HG03565 (cell line): ENCODE measurements at regions not wholly inside any gene's neighbourhood (a gene's known extent, or its start where the extent isn't known, plus 50 kb on each side); places are given as distances from the start of the nearest gene placed in this dataset.
"Not testable (repeated sequence)": the region's sequence is repeated elsewhere in the genome, so short reads cannot be mapped to it uniquely, and the experiment has no call there.

Experiments used
- ATAC-seq: cut with Tn5 transposase; IDR thresholded peaks from one replicate; pipeline ENCODE4 v1.9.1; 2021; ENCODE audit warnings: mild to moderate bottlenecking, moderate library complexity; ENCODE audit not compliant: unreplicated experiment

- no peak for ATAC-seq
These were observed 55.0 kb upstream of the PAK3 start for GRCh38 chrX:111041018-111041462.

GRCh38 chrX:111040377-111041017, 55.5 kb upstream of the PAK3 start:
- no peak for ATAC-seq

- ATAC-seq: no peak
These were observed 56.4 kb upstream of the PAK3 start for GRCh38 chrX:111039606-111040005.

GRCh38 chrX:111035991-111036390, 60.0 kb upstream of the PAK3 start:
- ATAC-seq: no peak

- no peak for ATAC-seq
These were observed 60.7 kb upstream of the PAK3 start for GRCh38 chrX:111035256-111035655.

- ATAC-seq: not testable (repeated sequence)
These were observed 73.0 kb upstream of the PAK3 start for GRCh38 chrX:111022998-111023397.

GRCh38 chrX:111020283-111020682, 75.7 kb upstream of the PAK3 start:
- no peak for ATAC-seq

- ATAC-seq: no peak
These were observed 82.1 kb upstream of the PAK3 start for GRCh38 chrX:111013778-111014455.

GRCh38 chrX:111010111-111010510, 85.9 kb upstream of the PAK3 start:
- ATAC-seq: no peak

- ATAC-seq: no peak
These were observed 86.7 kb upstream of the PAK3 start for GRCh38 chrX:111009256-111009655.

- no peak for ATAC-seq
These were observed 87.9 kb upstream of the PAK3 start for GRCh38 chrX:111008126-111008525.

GRCh38 chrX:111007238-111007637, 88.8 kb upstream of the PAK3 start:
- no peak for ATAC-seq

- ATAC-seq: no peak
These were observed 89.9 kb upstream of the PAK3 start for GRCh38 chrX:111006116-111006515.

- ATAC-seq: no peak
These were observed 90.8 kb upstream of the PAK3 start for GRCh38 chrX:111005166-111005565.

GRCh38 chrX:111003118-111003517, 92.9 kb upstream of the PAK3 start:
- no peak for ATAC-seq

GRCh38 chrX:110992611-110993010, 103.4 kb upstream of the PAK3 start:
- no peak for ATAC-seq

GRCh38 chrX:110989869-110990268, 106.1 kb upstream of the PAK3 start:
- ATAC-seq: no peak

- ATAC-seq: no peak
These were observed 106.5 kb upstream of the PAK3 start for GRCh38 chrX:110989447-110989846.

- no peak for ATAC-seq
These were observed 108.7 kb upstream of the PAK3 start for GRCh38 chrX:110987292-110987691.

GRCh38 chrX:110985470-110985869, 110.5 kb upstream of the PAK3 start:
- ATAC-seq: no peak

- no peak for ATAC-seq
These were observed 113.0 kb upstream of the PAK3 start for GRCh38 chrX:110983024-110983423.

- ATAC-seq: no peak
These were observed 129.2 kb upstream of the PAK3 start for GRCh38 chrX:110966839-110967238.

GRCh38 chrX:110966091-110966454, 129.9 kb upstream of the PAK3 start:
- no peak for ATAC-seq
